Progenitor cell of endocrine pancreas (in vitro differentiated cells): ENCODE measurements at regions not wholly inside any gene's neighbourhood (a gene's known extent, or its start where the extent isn't known, plus 50 kb on each side); places are given as distances from the start of the nearest gene placed in this dataset.

ENCODE experiments used
- DNase-seq: peaks from one replicate; pipeline ENCODE4 v3.0.0; 2021; ENCODE audit warnings: low spot score; ENCODE audit not compliant: unreplicated experiment
- H3K27ac Mint-ChIP-seq: 2 replicates; pipeline ENCODE4 v1.8.0; 2021; ENCODE audit warnings: mild to moderate bottlenecking, moderate library complexity, mixed read lengths
- H3K27me3 Mint-ChIP-seq: 2 replicates; pipeline ENCODE4 v1.8.0; 2021; ENCODE audit warnings: mixed read lengths
- H3K36me3 Mint-ChIP-seq: 2 replicates; pipeline ENCODE4 v1.8.0; 2022; ENCODE audit warnings: mixed read lengths; ENCODE audit not compliant: insufficient read depth
- H3K4me1 Mint-ChIP-seq: 2 replicates; pipeline ENCODE4 v1.8.0; 2021; ENCODE audit warnings: low read depth, mixed read lengths
- H3K4me3 Mint-ChIP-seq: 2 replicates; pipeline ENCODE4 v1.8.0; 2021; ENCODE audit warnings: low read depth, mild to moderate bottlenecking, moderate library complexity, mixed read lengths
- H3K9me3 Mint-ChIP-seq: 2 replicates; pipeline ENCODE4 v1.8.0; 2021; ENCODE audit warnings: low read depth, mixed read lengths
- TF ChIP-seq, protein P1 (sequence below): fragments of 200-600 bp; sonication (generic); IDR thresholded peaks from one replicate; pipeline ENCODE4 v1.5.0; 2021; ENCODE audit warnings: antibody characterized with exemption, mild to moderate bottlenecking; ENCODE audit not compliant: unreplicated experiment

DNA sequence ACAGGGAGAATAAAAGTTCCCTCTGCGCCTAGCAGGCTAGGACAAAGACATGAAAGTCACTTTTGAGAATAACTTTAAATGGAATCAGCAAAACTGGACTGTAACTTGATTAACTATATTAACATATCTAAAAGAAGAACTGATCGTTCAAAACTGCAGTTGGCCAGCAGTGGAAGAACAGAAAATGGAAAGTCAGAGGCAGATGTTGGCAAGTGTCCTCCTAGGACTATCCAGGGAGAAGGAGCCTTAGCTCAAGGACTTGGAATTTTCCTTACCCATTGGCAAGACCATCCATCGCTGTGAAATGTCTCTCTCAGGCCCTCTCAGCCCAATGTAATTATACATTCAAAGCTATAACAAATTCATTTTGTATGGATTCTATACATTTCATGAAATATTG is 419.7 kb downstream of the ATP23 start:
- peaks cover 2% of the 10 kb centered on the region for H3K36me3 Mint-ChIP-seq
- no peak overlapping the region for H3K27ac Mint-ChIP-seq
- TF ChIP-seq, protein P1, sequence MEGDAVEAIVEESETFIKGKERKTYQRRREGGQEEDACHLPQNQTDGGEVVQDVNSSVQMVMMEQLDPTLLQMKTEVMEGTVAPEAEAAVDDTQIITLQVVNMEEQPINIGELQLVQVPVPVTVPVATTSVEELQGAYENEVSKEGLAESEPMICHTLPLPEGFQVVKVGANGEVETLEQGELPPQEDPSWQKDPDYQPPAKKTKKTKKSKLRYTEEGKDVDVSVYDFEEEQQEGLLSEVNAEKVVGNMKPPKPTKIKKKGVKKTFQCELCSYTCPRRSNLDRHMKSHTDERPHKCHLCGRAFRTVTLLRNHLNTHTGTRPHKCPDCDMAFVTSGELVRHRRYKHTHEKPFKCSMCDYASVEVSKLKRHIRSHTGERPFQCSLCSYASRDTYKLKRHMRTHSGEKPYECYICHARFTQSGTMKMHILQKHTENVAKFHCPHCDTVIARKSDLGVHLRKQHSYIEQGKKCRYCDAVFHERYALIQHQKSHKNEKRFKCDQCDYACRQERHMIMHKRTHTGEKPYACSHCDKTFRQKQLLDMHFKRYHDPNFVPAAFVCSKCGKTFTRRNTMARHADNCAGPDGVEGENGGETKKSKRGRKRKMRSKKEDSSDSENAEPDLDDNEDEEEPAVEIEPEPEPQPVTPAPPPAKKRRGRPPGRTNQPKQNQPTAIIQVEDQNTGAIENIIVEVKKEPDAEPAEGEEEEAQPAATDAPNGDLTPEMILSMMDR = no peak
- H3K4me3 Mint-ChIP-seq = no peak overlapping the region
- peaks cover 8% of the 10 kb centered on the region for H3K9me3 Mint-ChIP-seq
- H3K4me1 Mint-ChIP-seq = peaks cover 21% of the 10 kb centered on the region
- no peaks in the 10 kb centered on the region for H3K27me3 Mint-ChIP-seq
- no peak for DNase-seq

DNA sequence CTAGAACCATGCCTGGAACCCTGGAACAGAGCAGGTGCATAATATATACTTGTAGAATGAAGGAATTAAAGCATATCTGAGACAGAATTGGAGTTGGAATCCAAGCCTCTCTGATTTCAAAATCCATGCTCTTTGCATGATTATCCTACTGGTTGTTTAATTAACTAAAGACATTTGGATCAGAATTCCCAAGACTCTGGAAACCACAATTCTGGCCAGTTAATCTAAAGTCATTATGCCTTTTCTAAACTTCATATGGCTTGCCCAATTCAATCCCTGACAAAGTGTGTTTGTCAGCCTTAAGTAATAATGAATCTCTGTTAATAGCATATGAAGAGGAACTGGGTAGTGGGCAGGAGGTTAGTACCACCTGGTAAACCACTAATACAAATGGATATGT is 422.6 kb downstream of the ATP23 start:
- peaks cover 3% of the 10 kb centered on the region for H3K9me3 Mint-ChIP-seq
- H3K27ac Mint-ChIP-seq = no peak overlapping the region
- H3K4me1 Mint-ChIP-seq = peaks cover 32% of the 10 kb centered on the region
- peaks cover 2% of the 10 kb centered on the region for H3K36me3 Mint-ChIP-seq
- no peak for DNase-seq
- H3K27me3 Mint-ChIP-seq = no peaks in the 10 kb centered on the region
- TF ChIP-seq, protein P1 = no peak
- H3K4me3 Mint-ChIP-seq = no peak overlapping the region

DNA sequence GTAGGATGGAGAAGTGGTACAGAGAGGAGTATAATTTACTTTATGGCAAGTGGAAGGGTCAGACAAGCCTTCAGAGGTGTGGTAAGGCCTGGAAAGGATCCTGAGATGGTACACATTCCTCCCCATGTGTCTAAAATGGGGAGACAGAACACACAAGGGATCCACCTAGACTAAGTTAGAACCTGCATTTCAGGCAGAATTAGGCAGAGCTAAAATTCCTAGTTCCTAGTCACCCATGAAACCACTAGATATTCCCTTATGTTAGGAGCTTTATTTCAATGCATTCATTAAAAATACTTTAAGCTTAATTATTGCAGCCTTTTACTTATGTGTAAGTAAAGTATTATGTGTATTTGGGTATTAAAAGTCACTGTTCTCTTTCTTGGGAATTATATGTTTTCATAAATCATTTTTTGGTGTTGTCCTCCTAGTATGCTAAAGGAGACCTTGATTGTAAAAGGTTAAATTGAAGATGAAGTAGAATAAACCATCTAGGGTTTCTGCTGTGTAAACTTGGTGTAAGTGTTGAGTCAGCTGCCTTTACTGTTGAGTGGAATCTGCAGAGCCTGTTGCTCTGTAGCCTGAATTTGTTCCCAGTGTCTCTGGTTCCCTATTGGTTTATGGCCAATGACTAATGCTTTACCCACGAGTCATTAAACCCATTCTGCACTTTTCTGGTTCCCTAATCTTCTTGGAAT is 423.2 kb downstream of the ATP23 start:
- Mint-ChIP-seq H3K36me3 (peaks cover 2% of the 10 kb centered on the region), H3K4me3 (no peak overlapping the region), H3K4me1 (peaks cover 30% of the 10 kb centered on the region), H3K27me3 (no peaks in the 10 kb centered on the region), H3K9me3 (peaks cover 3% of the 10 kb centered on the region), H3K27ac (no peak overlapping the region)
- DNase-seq = no peak
- TF ChIP-seq, protein P1 = no peak

DNA sequence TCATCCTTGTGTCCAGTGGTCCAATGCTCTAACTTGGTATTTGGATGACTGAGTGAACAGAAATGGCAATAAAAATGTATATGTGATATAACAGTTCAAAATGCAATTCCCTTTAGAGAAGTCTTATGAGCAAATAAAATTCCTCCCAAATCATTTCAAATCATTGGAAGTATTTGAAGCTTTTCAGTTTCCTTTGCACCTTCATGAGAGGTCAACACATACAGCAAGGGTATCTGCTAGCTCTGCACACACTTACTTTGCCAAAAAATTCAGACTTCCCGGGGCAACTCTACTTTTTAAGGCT is 423.7 kb downstream of the ATP23 start:
- TF ChIP-seq, protein P1 = no peak
- Mint-ChIP-seq H3K27me3 (no peaks in the 10 kb centered on the region), H3K36me3 (peaks cover 2% of the 10 kb centered on the region), H3K27ac (no peak overlapping the region), H3K4me3 (no peak overlapping the region), H3K4me1 (peaks cover 30% of the 10 kb centered on the region), H3K9me3 (peaks cover 3% of the 10 kb centered on the region)
- no peak for DNase-seq

DNA sequence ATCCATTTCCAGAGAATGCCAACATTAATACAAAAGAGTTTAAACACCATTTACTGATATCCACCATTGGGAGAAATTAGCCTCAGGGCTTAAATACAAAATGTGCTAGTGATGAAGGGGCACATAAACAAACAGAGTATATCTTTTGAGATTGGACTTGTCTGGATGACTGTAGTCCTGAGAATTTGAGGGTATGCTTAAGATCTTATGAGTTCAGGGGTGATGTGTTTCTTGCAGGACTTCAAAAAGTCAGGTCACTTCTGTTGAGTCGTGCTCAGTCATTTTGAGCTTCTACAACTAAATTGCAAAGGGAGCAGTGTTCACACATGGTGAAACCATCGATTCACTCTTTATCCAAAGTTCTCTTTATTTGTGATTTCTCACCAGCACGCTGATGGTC is 425.7 kb downstream of the ATP23 start:
- Mint-ChIP-seq H3K36me3 (peaks cover 2% of the 10 kb centered on the region), H3K27ac (peak overlapping the region; percentile 79), H3K27me3 (no peaks in the 10 kb centered on the region), H3K4me1 (peaks cover 30% of the 10 kb centered on the region), H3K4me3 (peak overlapping the region; percentile 6), H3K9me3 (peaks cover 3% of the 10 kb centered on the region)
- DNase-seq = no peak
- TF ChIP-seq, protein P1 = no peak
